Esophagus muscularis mucosa (tissue), 3 donors: ENCODE measurements at regions not wholly inside any gene's neighbourhood (a gene's known extent, or its start where the extent isn't known, plus 50 kb on each side); places are given as distances from the start of the nearest gene placed in this dataset.

ENCODE experiments used
- CTCF ChIP-seq, 3 experiments: fragments of 200-600 bp in 2 of 3; fragments of 450-650 bp in 1 of 3; sonication (generic) in 2 of 3; IDR thresholded peaks; one replicate each; pipeline ENCODE4 v1.5.1; 2017 to 2019; ENCODE audit warnings: antibody characterized with exemption in 3 of 3, mild to moderate bottlenecking in 2 of 3, moderate library complexity in 1 of 3
- POLR2A ChIP-seq: fragments of 450-650 bp; IDR thresholded peaks from one replicate; pipeline ENCODE4 v1.6.1; 2017; ENCODE audit warnings: antibody characterized with exemption, moderate library complexity, mild to moderate bottlenecking, low read depth

GRCh38 chr6:153624528-153624927 is 414.5 kb upstream of the OPRM1 start:
- TF ChIP-seq CTCF (IDR thresholded peaks at IDR 0.05) (no peak), POLR2A (no peak)
